ENCODE measurements at regions not wholly inside any gene's neighbourhood (a gene's known extent, or its start where the extent isn't known, plus 50 kb on each side); places are given as distances from the start of the nearest gene placed in this dataset.

GRCh38 chr3:87719060-87719459 is 339.7 kb downstream of the CGGBP1 start:
- Histone ChIP-seq H3K27ac (ENCODE audit: insufficient read depth, low read depth, low read length) (no peak overlapping the region), H3K4me3 (replicated peaks in 1 of 3; ENCODE audit: insufficient read depth in 1 of 3, low read depth in 1 of 3, low read length in 3 of 3) (no peak overlapping the region), H3K27me3 (ENCODE audit: control insufficient read depth in 2 of 2, insufficient read depth in 2 of 2, low read length in 2 of 2) (no peaks in the 10 kb centered on the region), H3K79me2 (ENCODE audit: control insufficient read depth, insufficient read depth, low read length) (no peaks in the 10 kb centered on the region), H3K9ac (replicated peaks; ENCODE audit: extremely low read depth, insufficient read depth, low read length) (no peak overlapping the region), H3K4me1 (ENCODE audit: control insufficient read depth, extremely low read depth, insufficient read depth, low read length) (no peaks in the 10 kb centered on the region), H3K4me2 (ENCODE audit: insufficient read depth, low read length) (no peak overlapping the region), H2AFZ (ENCODE audit: low read depth, low read length) (no peak overlapping the region), H4K20me1 (replicated peaks; ENCODE audit: control insufficient read depth, extremely low read depth, insufficient read depth, low read length) (no peaks in the 10 kb centered on the region), H3K9me1 (replicated peaks; ENCODE audit: control insufficient read depth, extremely low read depth, insufficient read depth, low read length) (no peaks in the 10 kb centered on the region), H3K36me3 (ENCODE audit: control insufficient read depth in 2 of 2, extremely low read depth in 1 of 2, insufficient read depth in 2 of 2, low read length in 2 of 2) (no peaks in the 10 kb centered on the region), H3K9me3 (replicated peaks; ENCODE audit: control insufficient read depth, insufficient read depth, low read length) (no peaks in the 10 kb centered on the region)
- intact Hi-C loops (cut with micrococcal nuclease) (no loop called here), dilution Hi-C loops (cut with MboI; ENCODE audit: extremely low pct_ligation_motif_present, low sequenced_read_pairs) (no loop called here)
- no TSS peak for BruUV-seq (replicated peaks)
- TF ChIP-seq GATA2 (IDR thresholded peaks at IDR 0.05; ENCODE audit: insufficient read depth, insufficient read length, low read depth, low read length) (no peak), POLR2A (IDR thresholded peaks at IDR 0.05; ENCODE audit: low read depth, low read length) (no peak), JUN (IDR thresholded peaks at IDR 0.05; ENCODE audit: borderline replicate concordance, insufficient read depth, insufficient read length, low read depth) (no peak), MYC (IDR thresholded peaks at IDR 0.05; ENCODE audit: low read depth, low read length) (no peak)
- TF ChIP-seq, protein P1, sequence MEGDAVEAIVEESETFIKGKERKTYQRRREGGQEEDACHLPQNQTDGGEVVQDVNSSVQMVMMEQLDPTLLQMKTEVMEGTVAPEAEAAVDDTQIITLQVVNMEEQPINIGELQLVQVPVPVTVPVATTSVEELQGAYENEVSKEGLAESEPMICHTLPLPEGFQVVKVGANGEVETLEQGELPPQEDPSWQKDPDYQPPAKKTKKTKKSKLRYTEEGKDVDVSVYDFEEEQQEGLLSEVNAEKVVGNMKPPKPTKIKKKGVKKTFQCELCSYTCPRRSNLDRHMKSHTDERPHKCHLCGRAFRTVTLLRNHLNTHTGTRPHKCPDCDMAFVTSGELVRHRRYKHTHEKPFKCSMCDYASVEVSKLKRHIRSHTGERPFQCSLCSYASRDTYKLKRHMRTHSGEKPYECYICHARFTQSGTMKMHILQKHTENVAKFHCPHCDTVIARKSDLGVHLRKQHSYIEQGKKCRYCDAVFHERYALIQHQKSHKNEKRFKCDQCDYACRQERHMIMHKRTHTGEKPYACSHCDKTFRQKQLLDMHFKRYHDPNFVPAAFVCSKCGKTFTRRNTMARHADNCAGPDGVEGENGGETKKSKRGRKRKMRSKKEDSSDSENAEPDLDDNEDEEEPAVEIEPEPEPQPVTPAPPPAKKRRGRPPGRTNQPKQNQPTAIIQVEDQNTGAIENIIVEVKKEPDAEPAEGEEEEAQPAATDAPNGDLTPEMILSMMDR (IDR thresholded peaks at IDR 0.05; ENCODE audit: extremely low read depth in 1 of 2, insufficient read depth in 1 of 2, low read depth in 1 of 2, low read length in 2 of 2): no peak
- POLR2A ChIA-PET: no interaction called here
- CTCF ChIA-PET: no interaction called here
- DNase-seq (ENCODE audit: low read depth, low spot score): no peak
- no peak for FAIRE-seq

- intact Hi-C loops (cut with micrococcal nuclease) (no loop called here), dilution Hi-C loops (cut with MboI; ENCODE audit: extremely low pct_ligation_motif_present, low sequenced_read_pairs) (no loop called here)
- H3K4me2 ChIP-seq (ENCODE audit: insufficient read depth, low read length): no peak overlapping the region
- TF ChIP-seq, protein P1 (IDR thresholded peaks at IDR 0.05; ENCODE audit: extremely low read depth in 1 of 2, insufficient read depth in 1 of 2, low read depth in 1 of 2, low read length in 2 of 2): no peak
- TF ChIP-seq, protein P2, sequence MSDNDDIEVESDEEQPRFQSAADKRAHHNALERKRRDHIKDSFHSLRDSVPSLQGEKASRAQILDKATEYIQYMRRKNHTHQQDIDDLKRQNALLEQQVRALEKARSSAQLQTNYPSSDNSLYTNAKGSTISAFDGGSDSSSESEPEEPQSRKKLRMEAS (IDR thresholded peaks at IDR 0.05; ENCODE audit: insufficient read depth, insufficient read length): no peak
- TF ChIP-seq FOS (IDR thresholded peaks at IDR 0.05; ENCODE audit: borderline replicate concordance, insufficient read depth, low read length) (no peak), POLR2AphosphoS5 (IDR thresholded peaks at IDR 0.05; ENCODE audit: insufficient read depth, low read depth, low read length) (no peak), MYC (IDR thresholded peaks at IDR 0.05; ENCODE audit: low read depth, low read length) (no peak), EZH2 (IDR thresholded peaks at IDR 0.05; ENCODE audit: borderline replicate concordance, low read depth, low read length, severe bottlenecking) (no peak), POLR2A (IDR thresholded peaks at IDR 0.05; ENCODE audit: low read depth, low read length) (no peak), GATA2 (IDR thresholded peaks at IDR 0.05; ENCODE audit: insufficient read depth, insufficient read length, low read depth, low read length) (no peak)
- ChIA-PET POLR2A (no interaction called here), CTCF (no interaction called here)
- H3K4me1 ChIP-seq (ENCODE audit: control insufficient read depth, extremely low read depth, insufficient read depth, low read length): no peaks in the 10 kb centered on the region
- no peaks in the 10 kb centered on the region for H3K9me1 ChIP-seq (replicated peaks; ENCODE audit: control insufficient read depth, extremely low read depth, insufficient read depth, low read length)
- H3K27me3 ChIP-seq (ENCODE audit: control insufficient read depth in 2 of 2, insufficient read depth in 2 of 2, low read length in 2 of 2): no peaks in the 10 kb centered on the region
- no peaks in the 10 kb centered on the region for H3K36me3 ChIP-seq (ENCODE audit: control insufficient read depth in 2 of 2, extremely low read depth in 1 of 2, insufficient read depth in 2 of 2, low read length in 2 of 2)
- H3K4me3 ChIP-seq (replicated peaks in 1 of 3; ENCODE audit: insufficient read depth in 1 of 3, low read depth in 1 of 3, low read length in 3 of 3): no peak overlapping the region
- FAIRE-seq (no peak), DNase-seq (ENCODE audit: low read depth, low spot score) (no peak)
- no peaks in the 10 kb centered on the region for H3K79me2 ChIP-seq (ENCODE audit: control insufficient read depth, insufficient read depth, low read length)
- H4K20me1 ChIP-seq (replicated peaks; ENCODE audit: control insufficient read depth, extremely low read depth, insufficient read depth, low read length): no peaks in the 10 kb centered on the region
- no peak overlapping the region for H2AFZ ChIP-seq (ENCODE audit: low read depth, low read length)
- no peaks in the 10 kb centered on the region for H3K9me3 ChIP-seq (replicated peaks; ENCODE audit: control insufficient read depth, insufficient read depth, low read length)
- H3K27ac ChIP-seq (ENCODE audit: insufficient read depth, low read depth, low read length): no peak overlapping the region
- BruUV-seq (replicated peaks): no TSS peak
- no peak overlapping the region for H3K9ac ChIP-seq (replicated peaks; ENCODE audit: extremely low read depth, insufficient read depth, low read length)
Measured at GRCh38 chr3:87710511-87710910, 348.3 kb downstream of the CGGBP1 start.
